HG03025 (cell line): ENCODE measurements at regions not wholly inside any gene's neighbourhood (a gene's known extent, or its start where the extent isn't known, plus 50 kb on each side); places are given as distances from the start of the nearest gene placed in this dataset.
A peak's percentile ranks its signal among the peaks of the same experiment; 100 is the strongest.
"Not testable (repeated sequence)": the region's sequence is repeated elsewhere in the genome, so short reads cannot be mapped to it uniquely, and the experiment has no call there.

Source experiments
- ATAC-seq: cut with Tn5 transposase; IDR thresholded peaks from one replicate; pipeline ENCODE4 v1.9.1; 2021; ENCODE audit warnings: mild to moderate bottlenecking, moderate library complexity; ENCODE audit not compliant: unreplicated experiment, low FRiP score

GRCh38 chr21:41573902-41574690 lies 66.1 kb upstream of the TMPRSS2 start:
- no peak for ATAC-seq

GRCh38 chr21:41571938-41572510 lies 64.1 kb upstream of the TMPRSS2 start:
- ATAC-seq: no peak

GRCh38 chr21:41570791-41571355 lies 62.9 kb upstream of the TMPRSS2 start:
- peak; percentile 64 for ATAC-seq

GRCh38 chr21:41568606-41569385 lies 60.8 kb upstream of the TMPRSS2 start:
- ATAC-seq: no peak

GRCh38 chr21:41567901-41568510 lies 60.0 kb upstream of the TMPRSS2 start:
- no peak for ATAC-seq

- not testable (repeated sequence) for ATAC-seq
Measured at GRCh38 chr21:41567237-41567636, 59.3 kb upstream of the TMPRSS2 start.

GRCh38 chr21:41566500-41567014 lies 58.6 kb upstream of the TMPRSS2 start:
- no peak for ATAC-seq

GRCh38 chr21:41565550-41565949 lies 57.6 kb upstream of the TMPRSS2 start:
- no peak for ATAC-seq

GRCh38 chr21:41564871-41565274 lies 56.9 kb upstream of the TMPRSS2 start:
- no peak for ATAC-seq

GRCh38 chr21:41562101-41563000 lies 54.4 kb upstream of the TMPRSS2 start:
- ATAC-seq: no peak

GRCh38 chr21:41561701-41562100 lies 53.7 kb upstream of the TMPRSS2 start:
- no peak for ATAC-seq

- ATAC-seq: no peak
Measured at GRCh38 chr21:41560661-41561158, 52.8 kb upstream of the TMPRSS2 start.

GRCh38 chr21:41559658-41560631 lies 52.0 kb upstream of the TMPRSS2 start:
- no peak for ATAC-seq

GRCh38 chr21:41558842-41559241 lies 50.9 kb upstream of the TMPRSS2 start:
- no peak for ATAC-seq

- no peak for ATAC-seq
Measured at GRCh38 chr21:41557884-41558283, 49.9 kb upstream of the TMPRSS2 start.
